NCI-H446 (cell line): ENCODE measurements at regions not wholly inside any gene's neighbourhood (a gene's known extent, or its start where the extent isn't known, plus 50 kb on each side); places are given as distances from the start of the nearest gene placed in this dataset.
"Not testable (repeated sequence)": the region's sequence is repeated elsewhere in the genome, so short reads cannot be mapped to it uniquely, and the experiment has no call there.

Source experiments
- DNase-seq, 2 experiments: peaks; one replicate each; lab custom pipeline; 2025; lab: John Stamatoyannopoulos, UW

DNA sequence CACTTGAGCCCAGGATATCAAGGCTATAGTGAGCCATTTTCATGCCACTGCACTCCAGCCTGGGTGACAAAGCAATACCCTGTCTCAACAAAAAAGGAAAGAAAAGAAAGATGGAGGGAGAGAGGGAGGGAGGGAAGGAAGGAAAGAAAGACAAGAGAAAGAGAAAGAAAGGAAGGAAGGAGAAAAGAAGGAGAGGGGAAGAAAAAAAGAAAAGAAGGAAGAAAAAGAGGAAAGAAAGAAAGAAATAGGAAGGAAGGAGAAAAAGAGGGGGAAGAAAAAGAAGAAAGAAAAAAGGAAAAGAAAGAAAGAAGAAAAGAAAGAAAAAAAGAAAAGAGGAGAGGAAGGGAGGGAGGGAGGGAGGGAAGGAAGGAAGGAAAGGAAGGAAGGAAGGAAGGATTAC, 321.5 kb upstream of the CNTNAP2 start:
- DNase-seq = no peak

DNA sequence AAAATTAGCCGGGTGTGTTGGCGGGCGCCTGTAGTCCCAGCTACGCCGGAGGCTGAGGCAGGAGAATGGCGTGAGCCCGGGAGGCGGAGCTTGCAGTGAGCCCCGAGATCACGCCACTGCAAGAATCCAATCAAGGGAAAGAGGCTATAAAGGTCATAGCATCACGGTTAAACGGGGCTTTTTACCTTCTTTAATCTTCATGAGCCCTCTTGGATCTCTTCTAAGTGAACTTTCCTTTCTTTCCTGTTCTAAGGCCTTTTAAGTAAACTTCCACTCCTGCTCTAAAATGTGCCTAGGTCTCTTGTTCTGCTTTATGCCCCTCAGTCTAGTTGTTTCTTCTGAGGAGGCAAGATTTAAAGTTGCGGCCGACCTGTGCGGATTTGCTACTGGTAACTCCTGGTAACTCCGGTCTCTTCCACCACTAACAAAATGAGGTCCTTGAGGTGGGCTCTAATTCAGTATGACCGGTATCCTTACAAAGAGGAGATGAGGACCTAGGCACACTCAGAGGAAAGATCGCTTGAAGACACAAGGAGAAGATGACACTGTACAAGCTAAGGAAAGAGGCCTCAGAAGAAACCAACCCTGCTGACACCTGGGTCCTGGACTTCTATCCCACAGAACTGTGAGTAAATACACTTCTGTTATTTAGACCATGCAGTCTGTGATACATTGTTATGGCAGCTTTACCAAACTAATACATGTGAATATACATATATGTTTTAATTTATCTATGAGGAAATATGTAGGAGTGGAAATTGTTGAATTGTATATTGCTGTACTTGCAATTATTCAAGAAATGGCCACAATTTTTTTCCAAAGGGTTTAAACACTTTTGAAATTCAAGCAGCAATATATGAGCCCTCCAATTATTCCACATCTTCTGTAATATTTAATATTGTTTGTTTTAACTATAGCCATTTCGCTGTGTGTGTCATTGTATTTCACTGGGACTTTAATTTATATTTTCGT, 331.5 kb upstream of the CNTNAP2 start:
- peak; percentile 12 to 32 for DNase-seq

DNA sequence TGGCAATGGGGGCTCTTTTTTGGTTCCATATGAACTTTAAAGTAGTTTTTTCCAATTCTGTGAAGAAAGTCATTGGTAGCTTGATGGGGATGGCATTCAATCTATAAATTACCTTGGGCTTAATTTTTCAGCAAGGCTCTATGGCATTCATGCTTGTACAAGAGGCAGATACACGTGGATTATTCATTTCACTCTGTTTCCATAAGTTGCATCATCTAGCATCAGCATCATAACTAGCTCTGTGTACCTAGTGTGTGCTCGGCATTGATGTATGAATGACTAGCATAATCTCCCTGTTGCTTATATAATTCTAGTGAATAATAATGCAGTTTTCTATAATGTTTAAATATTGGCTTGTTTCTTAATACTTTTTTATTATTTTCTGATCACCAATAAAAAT, 335.2 kb upstream of the CNTNAP2 start:
- not testable (repeated sequence) for DNase-seq

DNA sequence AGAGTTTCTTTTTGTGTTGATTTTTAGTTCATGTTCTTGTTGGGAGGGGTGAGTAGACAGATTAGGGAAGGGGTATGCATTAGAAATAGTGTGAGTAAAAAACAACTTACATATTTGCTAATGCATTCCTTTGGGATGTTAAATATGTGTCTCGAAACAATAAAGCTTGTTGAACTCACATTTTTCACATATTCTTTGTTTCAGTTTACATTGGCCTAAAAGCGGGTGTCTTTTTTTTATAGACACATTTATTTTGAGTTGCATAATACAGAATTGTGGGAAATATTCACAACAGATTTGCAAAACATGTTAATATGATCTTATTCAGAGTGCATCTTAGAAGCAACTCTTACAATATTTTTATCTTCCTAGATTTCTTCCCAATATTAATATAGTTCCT, 337.5 kb upstream of the CNTNAP2 start:
- DNase-seq = no peak

DNA sequence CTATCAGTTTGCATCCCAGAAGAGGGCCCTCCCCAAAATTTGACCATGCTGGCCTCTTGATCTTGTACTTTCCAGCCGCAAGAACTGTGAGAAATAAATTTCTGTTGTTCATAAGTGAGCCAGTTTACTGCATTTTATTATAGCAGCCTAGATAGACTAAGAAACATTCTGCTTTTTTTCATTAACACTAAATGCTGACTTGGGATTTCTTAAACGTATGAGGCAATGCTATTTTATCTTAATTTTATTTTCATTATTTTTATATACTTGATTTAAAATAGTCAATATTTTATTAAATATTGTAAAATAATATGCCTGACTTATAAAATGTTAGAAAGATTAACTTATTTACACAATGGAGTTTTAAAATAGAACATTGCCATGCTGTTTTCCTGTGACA, 341.8 kb upstream of the CNTNAP2 start:
- no peak for DNase-seq

DNA sequence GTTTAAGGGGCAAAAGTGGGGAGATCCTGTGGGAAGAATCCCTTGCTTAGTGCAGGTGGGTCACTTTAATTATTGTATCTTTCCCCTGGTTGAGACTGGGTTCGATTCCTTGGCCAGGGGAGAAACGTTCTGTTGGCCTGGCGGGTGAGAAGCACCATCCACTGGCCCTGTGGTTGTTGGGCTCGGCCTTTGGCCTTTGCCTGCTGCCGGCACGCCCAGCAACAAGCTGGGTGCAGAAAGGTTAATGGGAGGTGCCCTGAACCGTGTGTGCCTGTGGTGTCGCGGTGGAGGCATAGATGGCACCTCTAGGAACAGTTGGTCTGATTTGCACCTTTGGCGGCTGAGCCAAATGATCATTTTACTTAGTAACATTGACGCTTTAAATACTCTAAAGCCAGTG, 363.6 kb upstream of the CNTNAP2 start:
- no peak for DNase-seq

DNA sequence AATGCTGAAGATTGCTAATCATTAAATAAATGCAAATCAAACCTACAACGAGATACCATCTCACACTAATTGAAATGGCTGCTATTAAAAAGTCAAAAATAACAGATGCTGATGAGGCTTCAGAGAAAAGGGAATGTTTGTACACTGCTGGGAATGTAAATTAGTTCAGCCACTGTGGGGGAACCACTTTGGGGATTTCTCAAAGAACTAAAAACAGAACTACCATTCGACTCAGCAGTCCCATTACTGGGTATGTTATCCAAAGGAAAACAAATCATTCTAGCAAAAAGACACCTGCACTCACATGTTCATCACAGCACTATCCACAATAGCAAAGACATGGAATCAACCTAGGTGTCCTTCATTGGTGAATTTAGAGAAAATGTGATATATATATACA, 379.0 kb upstream of the CNTNAP2 start:
- DNase-seq = no peak

DNA sequence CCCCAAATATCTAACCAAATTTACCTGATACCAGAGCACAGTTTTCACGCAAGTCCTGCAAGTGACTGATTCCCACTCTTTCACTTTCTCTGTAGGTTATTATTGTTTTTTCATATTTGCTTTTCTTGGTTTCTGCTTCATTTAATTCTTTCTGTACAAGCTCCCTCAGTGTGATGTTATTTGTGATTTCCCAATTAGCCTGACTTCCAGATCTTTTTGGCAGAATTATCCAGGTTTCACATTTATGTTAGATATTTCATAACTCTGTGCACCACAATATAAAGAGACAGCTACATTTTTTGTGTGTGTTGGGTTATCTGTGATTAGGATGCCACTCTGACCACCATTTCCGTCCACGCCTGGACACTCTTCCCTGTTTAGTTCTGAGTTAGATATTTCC, 381.5 kb upstream of the CNTNAP2 start:
- DNase-seq = no peak

DNA sequence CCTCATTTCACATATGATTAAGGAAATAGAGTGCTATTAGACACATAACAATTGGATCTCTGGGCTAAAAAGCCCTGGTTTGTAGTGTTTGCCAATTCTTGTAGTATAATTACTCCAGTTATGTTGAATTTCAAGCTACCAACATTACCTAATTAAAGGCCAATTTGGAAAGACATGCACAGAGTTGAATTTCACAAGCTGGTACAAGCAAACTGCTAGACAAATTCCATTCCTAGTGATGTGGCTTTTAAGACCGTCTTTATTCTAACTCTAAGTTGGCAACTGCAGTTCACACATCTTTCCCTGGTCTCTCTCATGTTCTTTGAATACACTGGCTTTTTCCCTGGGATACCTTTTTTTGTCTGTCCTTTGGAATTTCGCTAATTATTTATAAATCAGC, 384.1 kb upstream of the CNTNAP2 start:
- no peak for DNase-seq

DNA sequence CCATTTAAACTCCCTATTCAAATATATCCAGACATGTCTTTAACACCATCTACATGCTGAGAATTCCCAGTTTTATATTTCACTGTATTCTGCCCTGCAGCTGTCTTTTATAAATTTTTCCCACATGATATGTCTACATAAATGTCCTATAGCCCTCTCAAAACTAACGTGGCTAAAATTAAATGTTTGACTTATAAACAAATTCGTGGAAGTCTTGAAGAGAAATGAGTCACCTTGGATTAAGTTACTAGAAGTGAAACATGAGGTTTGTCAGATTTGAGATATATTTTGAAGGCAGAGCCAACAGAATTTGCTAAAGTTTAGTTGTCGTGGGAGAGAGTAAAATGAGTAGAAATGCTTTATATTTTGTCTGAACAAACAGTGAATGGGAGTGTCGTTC, 386.9 kb upstream of the CNTNAP2 start:
- no peak for DNase-seq

DNA sequence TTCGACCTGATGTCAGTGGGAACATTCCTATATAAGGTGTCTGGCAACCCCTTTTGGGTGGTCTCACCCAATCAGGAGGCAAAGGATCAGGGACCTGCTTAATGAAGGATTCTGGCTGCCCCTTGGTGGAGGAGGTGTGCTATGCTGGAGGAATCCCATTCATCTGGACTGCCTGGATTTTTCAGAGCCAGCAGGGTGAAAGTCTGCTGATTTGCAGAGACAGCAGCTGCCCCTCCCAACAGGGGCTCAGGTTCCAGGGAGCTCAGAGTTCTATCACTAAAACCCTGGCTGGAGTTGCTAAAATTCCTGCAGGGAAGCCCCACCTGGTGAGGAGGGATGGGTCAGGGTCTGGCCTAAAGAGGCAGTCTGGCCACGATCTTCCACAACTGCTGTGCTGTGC, 398.5 kb upstream of the CNTNAP2 start:
- no peak for DNase-seq

DNA sequence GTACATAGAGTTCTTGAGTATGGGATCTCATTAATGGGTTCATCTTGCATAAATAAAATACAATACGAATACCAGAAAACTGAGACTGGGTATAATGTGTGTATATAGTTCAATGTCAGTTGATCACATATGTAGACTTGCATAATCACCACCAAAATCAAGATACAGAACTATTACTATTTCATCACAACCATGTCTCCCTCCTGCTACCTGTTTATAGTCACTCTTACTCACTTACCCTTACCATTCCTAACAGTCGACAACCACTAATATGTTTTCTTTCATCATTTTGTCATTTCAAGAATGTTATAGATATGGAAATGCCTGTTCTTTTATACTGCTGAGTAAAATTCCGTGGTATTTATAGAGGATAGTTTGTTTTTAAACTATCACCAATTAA, 416.1 kb upstream of the CNTNAP2 start:
- no peak for DNase-seq

DNA sequence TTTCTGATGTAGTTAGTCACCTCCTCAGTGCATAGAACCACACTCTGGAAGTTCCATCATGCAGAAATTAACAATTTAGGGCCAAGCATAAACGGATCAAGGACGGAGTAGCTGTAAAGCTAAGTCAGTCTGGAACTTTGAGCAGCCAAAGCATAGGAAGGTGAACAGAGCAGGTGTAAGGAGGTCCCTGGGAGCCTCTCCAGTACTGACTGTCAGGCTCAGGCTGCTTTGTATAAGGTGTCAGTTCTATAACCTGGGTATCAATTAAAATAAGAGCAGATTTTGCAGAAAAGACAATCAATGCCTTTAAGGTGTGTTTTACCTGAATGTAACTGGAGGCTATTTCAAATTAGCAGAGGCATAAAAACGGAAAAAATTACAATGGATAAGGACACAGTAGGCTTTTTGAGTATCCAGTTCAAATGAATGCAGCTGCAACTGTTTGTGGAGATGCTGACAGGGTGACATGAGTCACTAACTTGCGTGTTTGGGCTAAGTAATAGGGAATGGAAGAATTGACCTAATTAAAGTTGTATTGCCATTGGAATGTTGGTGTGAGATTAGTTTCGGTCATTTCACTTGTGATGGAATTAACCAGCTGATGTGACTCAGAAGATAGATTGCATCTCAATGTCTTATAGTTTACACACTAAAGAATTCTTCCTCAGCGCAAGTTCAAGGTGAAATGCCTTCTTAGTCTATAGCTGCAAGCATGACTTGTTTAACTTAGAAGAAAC, 417.9 kb upstream of the CNTNAP2 start:
- no peak for DNase-seq

DNA sequence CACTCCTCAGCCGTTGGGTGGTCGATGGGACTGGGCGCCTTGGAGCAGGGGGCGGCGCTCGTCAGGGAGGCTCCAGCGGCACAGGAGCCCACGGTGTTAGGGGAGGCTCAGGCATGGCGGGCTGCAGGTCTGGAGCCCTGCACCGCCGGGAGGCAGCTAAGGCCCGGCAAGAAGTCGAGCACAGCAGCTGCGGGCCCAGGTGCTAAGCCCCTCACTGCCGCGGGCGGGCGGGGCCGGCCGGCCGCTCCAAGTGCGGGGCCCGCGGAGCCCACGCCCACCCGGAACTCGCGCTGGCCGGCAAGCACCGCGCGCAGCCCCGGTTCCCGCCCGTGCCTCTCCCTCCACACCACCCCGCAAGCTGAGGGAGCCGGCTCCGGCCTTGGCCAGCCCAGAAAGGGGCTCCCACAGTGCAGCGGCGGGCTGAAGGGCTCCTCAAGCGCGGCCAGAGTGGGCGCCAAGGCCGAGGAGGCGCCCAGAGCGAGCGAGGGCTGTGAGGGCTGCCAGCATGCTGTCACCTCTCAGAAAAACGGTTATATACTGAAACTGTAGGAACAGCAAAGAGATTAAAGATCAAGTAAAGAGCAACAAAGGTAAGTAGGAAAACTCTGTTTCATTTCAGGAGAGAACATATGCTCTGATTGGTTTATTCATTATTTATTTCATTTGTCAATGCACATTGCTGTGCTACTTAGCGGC, 419.0 kb upstream of the CNTNAP2 start:
- DNase-seq = not testable (repeated sequence)

DNA sequence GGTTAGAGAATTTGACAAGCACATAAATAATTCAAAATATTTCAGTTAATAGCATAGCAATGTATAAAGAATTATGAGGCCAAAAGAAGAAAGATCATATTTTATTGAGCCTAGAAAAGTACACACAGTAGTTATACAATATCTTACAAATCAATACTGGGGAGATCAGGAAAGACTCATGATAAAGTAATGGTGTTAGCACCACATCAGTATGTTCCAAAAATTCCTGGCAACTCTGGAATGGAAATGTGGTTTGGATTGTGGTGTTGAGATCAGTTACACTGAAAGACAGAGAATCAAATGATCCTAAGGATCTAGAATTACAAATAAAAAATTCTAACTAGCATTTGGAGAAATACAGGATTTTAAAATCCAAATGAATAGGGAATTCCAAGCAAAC, 420.5 kb upstream of the CNTNAP2 start:
- no peak for DNase-seq

DNA sequence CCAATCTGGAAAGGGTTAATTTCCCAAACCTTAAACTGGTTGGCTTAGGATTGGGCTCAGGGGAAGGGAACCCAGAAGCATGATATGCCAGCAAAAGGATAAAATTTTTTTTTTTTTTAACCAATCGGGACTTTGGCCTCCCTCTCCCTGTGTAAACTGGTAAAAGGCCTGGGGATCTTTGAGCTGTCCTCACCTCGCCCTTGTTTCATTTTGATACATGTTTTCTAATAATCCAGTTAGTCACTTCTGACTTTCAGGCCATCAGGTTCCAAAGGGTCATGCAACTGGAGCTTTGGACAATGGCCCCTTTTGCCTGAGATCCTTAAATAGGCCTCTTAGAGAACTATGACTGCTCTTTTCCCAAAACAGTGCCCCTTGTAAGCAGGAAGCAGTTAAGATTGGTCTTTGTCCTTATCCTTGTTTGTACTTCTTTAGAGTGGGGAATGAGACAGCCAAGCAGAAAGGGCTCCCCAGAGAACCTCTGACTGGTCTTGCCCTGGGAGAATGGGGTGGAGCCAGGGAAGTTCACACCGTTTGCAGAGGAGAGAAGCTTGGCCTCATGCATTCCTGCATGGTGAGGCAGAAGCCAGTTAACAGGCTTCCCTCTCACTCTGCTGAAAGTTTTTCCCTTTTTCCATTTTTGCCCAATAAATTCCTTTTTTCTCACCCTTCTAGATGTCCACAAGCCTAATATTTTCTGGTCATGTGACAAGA, 424.2 kb upstream of the CNTNAP2 start:
- DNase-seq = no peak

DNA sequence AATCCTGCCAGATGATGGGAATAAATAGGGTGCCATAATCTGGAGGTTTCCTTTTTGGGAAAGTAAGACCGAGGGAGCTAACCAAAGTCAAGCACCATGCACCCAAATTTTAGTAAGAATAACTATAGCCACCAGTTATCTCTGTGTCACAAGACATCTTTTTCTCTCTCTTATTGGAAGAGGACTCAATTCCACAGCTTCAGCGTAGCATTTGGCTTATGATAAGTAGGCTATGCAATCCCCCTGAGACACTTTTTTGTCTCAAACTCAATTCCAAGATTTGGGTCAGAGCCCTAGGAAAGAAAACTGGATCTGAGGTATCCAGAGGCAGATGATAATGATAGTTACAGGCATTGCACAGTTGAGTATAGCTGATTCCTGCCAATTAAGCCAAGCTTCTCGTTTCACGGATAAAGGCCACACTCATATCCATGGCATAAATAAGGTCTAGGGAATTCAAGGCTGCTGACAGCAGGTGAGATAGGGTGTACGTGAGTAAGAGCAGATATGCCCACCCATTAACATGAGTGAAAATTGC, 425.2 kb upstream of the CNTNAP2 start:
- no peak for DNase-seq

DNA sequence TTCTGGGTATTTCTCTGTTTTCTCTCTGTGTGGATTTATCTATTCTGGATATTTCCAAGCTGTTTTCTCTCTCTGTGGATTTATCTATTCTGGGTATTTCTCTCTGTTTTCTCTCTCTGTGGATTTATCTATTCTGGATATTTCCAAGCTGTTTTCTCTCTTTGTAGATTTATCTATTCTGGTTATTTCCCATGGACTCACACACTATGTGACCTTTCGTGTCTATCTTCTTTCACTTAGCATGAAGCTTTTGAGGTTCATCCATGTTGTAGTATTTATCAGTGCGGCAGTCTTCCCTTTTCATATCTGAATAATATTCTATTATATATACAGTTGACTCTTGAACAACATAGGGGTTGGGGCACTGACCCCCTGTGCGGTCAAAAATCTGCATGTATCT, 435.0 kb upstream of the CNTNAP2 start:
- no peak for DNase-seq

DNA sequence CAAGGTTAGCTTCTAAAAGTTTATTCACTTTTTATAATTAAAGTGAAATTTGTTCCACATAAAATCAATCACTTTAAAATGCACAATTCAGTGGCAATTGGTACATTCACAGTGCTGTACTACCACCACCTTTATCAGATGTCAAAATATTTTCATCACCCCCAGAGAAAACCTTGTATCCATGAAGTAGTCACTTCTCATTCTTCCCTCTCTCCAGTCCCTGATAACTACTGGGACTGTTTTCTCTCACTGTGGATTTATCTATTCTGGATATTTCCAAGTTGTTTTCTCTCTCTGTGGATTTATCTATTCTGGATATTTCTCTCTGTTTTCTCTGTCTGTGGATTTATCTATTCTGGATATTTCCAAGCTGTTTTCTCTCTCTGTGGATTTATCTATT, 435.4 kb upstream of the CNTNAP2 start:
- no peak for DNase-seq

DNA sequence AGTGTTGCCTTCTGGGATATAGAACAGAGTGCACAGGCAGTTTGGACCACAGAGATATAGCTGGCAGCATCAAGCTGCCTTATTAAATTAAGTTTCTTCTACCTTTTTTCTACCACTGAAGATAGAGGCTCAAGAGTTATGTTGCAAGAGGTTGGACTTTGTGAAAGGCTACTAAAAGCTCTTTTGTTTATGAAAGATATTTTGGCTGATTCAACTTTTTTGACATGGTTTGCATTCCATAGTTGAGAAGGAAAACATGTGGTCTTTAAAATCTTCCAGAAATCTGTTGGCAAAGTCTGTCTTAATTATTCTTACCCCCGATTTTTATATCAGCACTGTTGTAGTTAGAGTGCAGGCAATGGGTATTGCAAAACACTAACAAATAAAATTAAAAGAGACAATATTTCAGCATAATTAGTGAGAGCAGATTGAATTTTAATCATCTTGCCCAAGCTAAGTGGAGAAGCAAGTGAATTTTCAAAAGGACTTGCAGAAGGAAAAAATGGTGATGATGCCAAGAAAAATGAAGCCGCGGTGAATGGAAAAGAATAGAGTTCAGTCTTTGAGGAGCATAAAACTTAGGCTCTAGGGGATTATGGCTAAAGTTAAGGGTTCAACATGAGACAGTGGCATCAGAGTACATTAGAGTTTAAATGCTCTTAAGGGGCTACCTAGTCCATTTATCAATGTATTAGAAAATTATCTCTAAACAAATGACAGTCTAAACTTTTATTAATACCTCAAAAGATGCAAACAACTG, 450.9 kb upstream of the CNTNAP2 start:
- no peak for DNase-seq

DNA sequence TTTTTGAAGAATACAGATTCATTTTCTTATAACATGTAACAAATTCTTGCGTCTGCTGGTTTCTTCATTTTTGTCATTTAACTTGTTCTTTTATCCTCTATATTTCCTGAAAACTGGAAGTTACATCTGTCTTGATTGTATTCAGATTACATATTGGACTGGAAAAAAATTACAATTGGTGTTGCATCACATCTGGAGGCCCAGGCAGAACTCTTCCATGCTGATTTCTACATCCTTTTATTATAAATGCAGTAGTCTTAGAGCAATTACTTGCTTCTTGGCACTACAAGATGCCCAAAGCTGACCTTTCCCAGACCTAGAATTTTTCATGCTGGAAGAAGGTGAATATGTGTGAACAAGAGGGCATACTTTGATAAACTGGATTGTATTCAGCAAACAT, 460.9 kb upstream of the CNTNAP2 start:
- no peak for DNase-seq
